GM19397 (cell line): ENCODE measurements at regions not wholly inside any gene's neighbourhood (a gene's known extent, or its start where the extent isn't known, plus 50 kb on each side); places are given as distances from the start of the nearest gene placed in this dataset.

Experiments used
- ATAC-seq: cut with Tn5 transposase; IDR thresholded peaks from one replicate; pipeline ENCODE4 v1.9.1; 2021; ENCODE audit warnings: mild to moderate bottlenecking, moderate library complexity; ENCODE audit not compliant: unreplicated experiment

DNA sequence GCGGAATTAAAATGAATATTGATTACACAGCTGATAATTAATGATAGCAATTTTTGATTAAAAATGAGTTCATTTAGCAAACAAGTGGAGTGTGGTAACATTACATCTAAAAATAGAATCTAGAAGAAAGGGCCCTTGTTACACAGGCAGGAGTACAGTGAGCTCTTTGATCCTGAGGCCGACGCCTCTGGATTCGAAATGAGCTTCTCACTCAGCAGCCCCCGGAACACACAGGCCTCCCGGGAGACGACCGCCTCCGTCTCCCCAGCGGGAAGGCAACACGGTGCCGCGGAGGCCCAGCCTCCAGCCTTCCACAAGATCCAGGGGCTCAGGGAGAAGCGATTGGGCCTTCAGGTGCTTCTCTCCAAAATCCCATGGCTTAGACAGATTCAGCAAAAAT, 379.1 kb downstream of the BRD1 start:
- no peak for ATAC-seq

DNA sequence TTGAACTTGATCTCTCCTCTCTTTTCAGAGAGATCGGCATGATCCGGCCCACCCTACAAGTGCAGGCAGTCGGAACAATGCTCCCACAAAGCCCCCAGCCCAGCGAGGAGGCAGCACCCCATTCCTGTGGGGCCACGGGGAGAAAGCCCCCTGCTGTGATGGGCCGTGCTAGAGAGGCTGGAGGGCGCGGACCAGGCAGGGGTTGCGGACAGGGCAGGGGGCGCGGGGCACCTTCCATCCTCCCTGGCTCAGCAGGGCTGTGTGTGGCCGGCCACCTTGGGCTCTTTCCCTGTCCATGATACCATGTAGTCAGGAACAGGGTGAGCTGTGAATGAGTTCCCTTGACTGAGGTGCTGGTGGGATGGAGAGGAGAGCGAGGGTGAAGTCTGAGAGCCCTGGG, 379.8 kb downstream of the BRD1 start:
- no peak for ATAC-seq

DNA sequence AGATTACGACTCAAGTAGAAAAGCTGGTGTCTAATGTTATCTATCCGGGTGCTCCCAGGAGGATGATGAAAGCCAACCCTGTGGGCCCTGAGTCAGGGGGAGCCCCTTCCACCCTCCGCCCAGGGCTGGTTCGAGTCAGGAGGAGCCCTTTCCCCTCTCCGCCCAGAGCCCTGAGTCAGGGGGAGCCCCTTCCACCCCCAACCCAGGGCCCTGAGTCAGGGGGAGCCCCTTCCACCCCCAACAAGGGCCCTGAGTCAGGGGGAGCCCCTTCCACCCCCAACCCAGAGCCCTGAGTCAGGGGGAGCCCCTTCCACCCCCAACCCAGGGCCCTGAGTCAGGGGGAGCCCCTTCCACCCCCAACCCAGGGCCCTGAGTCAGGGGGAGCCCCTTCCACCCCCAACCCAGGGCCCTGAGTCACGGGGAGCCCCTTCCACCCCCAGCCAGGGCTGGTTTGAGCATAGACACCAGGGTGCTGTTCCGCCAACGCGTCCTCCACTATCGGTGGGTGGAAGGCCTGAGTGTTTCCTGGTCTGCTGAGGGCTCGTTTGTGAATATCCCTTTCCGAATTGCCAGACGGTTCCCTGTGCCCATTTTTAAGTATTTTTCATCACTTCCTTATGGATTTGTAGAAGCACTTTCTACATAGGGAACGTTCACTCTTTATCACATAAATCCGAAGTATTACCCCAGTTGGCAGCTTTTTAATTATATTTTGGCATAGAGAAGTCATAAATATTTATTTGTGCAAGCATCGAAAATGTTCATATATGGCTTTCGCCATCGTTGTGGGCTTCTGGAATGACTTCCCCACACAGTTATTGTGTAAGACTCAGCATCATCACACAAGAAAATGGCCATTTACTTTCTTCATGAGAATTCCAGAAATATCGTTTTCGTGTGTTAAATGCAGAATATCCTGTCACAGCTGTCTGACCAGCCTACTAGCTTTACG, 380.6 kb downstream of the BRD1 start:
- ATAC-seq: no peak

DNA sequence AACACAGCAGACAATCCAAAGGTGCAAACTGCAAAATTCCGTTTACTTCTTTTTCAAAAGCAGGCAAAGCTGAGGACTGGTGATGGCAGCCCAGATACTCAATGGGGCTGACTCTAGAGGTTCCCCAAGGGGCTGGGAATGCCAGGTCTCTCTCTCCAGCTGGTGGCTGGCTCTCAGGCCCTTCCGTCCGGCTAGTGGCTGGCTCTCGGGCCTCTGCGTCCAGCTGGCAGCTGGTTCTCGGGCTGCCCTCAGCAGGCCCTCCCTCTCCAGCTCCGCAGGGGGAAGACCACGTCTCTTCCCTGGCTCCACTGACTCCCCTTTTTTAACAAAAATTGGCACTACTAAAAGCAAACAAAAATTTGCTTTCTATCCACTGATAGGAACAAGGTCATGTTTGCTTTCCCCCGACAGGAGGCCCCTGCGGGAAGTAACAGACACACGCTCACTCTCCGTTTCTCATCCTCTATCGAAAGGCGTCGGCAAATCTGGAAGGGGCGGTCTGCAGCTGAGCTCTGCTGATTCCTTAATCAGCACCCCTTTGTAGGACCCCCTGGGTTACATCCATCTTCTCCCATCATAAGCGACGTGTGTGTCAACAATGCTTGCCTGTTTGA, 381.4 kb downstream of the BRD1 start:
- no peak for ATAC-seq

DNA sequence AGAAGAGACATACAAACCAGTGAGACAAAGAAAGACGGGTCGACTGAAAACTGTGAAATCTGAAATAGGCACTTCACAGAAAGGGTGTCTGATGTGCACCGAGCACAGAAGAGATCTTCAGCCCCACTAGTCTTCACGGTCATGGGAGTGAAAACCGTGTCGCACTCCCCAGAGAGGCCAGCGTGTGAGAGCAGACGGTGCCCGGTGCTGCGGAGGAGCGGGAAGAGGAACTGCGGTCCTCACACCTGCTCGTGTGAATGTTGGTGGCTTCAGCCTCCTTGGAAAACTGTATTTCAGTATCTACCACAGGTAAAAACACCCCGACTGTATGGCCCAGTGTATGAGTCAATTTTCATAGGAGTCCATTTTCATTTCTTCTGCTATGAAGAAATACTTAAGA, 382.9 kb downstream of the BRD1 start:
- no peak for ATAC-seq

DNA sequence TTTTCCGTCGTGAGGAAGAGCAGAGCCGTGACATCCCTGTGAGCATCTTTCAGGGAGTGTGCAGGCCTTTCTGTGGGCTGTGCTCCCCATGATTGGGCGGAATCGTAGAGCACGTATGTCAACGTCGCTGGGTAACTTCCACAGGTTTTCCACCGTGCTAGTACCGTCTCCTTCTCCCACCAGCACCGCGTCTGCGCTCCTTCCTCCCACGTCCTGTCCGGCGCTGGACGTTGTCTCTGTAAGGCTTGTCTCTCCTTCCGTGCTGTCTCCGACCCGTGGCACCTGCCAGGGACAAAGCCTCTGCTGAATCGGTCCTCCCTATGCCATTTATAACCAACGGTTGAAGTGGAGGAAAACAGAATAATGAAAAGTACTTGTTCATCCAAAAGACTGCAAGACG, 386.7 kb downstream of the BRD1 start:
- no peak for ATAC-seq

DNA sequence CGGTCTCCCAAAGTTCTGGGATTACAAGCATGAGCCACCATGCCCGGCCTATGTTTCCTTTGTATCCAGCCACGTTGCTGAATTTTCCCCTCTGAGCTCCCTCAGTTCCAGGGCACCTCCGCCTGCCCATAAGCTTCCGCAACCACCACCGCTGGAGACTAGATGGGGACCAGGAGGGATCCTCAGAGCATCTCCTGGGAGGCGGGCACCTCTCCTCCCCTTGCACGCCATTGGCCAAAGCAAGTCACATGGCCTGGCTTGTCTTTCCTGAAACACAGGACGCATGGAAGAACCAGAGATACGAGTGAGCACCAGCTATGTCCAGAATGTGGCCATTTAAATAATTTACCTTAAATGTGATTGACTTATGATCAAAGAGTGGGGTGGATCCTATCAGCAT, 388.3 kb downstream of the BRD1 start:
- ATAC-seq: no peak

DNA sequence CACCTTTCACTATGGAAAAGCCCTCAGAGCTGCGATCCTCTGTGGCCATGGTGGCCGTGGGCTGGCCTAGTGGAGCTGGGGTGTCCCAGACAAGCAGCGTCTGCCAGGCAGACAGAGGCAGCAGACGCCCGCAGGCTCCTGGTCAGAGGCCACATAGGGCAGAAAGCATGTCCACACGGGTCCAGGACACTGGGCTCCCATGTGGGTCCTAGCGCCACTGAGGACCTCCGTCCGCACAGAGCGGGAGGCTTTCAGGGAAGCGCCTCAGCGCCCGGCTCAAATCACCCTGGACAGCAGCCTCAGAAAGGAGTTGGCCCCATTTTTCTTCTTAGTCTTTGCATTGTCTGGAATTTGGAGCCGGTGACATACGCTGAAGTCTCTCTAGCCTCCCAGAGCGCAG, 389.7 kb downstream of the BRD1 start:
- ATAC-seq: no peak

DNA sequence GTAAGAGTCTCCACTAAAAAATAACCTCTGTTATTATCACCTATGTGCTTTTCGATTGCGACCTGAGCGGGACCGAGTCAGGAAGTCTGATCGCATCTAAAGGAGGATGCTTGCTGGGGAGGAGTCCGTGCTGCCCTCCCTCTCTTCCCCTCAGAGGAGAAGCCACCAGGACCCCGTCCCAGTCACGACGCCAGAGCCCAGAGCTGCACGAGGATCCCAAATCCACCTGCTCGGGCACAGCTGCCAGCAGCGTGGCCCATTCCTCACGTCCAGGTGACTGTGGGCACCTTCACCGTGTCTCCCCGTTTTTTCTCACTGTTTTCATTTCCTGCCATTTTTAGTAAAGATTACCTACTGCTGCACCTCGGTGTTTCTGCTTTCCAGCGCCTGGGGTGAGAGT, 390.3 kb downstream of the BRD1 start:
- no peak for ATAC-seq

DNA sequence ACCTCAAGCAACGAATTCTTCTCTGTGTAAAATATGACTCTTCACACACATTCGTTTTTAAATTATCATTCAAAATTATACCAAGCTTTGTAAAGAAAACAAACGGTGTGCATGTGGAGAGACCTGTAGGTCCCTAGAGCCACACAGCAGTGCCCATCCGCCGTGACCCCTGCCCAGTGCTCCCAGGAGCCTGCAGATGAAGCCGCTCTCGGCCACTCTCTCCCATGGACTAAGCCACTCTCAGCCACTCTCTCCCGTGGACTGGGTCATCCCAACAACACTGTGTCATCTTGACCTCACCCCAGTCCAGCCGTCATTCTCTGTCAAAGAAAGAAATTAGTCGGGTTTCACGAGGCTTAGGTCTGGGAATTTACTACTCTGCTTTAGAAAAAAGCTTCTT, 391.6 kb downstream of the BRD1 start:
- ATAC-seq: no peak

DNA sequence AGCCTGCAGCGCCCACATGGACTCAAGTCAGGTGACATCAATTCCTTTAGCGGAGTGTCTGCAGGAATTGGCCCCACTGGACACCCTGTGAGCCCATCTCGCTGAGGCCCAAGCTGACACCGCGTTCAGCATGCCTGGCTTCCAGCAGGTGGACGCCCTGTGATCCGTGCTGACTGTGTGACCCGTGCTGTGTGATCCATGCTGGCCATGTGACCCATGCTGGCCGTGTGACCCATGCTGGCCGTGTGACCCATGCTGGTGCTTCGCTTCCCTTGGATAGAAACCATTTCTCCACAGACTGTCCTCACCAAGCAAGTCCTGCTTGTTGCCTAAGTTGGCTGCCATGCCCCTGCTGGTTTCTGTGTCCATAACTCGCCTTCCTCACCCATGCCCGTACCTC, 392.1 kb downstream of the BRD1 start:
- ATAC-seq: no peak

DNA sequence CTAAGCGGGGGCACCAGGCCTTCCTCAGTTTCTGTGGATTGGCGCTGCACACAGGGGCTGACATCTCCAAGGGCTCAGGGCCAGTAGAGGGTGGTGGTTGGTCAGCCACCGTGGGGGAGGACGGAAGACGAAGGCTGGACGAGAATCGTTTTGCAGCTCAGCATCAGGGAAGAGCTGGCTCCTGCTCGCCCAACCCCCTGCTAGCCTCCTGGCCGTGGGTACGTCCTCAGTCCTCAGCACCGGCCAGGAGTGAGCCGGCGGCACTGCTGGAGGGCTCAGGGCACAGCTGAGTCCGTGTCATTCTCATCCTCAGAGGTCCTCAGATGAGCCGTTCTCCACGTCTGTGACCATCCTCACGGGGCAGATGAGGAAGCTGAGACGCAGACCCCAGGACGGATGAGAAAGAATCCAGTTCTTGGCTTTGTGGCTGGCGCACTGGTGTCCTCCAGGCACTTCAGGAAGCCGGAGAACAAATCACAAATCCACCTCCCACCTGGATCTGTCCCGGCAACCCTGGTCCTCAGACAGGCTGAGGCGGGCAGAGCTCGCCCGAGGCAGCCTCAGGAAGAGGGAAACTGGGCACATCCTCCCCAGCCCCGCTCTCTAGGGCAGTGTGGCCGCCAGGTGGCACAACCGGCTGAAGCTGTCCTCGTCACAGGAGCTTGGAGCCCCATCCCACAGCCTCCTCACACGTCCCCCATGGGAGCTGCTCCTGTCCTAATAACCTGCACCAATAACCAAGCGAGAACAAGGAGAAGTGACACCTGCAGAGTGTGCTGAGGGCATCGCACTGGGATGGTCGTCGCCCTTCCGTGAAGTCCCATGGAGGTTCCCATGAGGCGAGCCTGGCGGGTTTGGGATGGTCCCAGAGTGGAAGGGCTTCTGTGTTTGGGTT, 393.7 kb downstream of the BRD1 start:
- no peak for ATAC-seq

DNA sequence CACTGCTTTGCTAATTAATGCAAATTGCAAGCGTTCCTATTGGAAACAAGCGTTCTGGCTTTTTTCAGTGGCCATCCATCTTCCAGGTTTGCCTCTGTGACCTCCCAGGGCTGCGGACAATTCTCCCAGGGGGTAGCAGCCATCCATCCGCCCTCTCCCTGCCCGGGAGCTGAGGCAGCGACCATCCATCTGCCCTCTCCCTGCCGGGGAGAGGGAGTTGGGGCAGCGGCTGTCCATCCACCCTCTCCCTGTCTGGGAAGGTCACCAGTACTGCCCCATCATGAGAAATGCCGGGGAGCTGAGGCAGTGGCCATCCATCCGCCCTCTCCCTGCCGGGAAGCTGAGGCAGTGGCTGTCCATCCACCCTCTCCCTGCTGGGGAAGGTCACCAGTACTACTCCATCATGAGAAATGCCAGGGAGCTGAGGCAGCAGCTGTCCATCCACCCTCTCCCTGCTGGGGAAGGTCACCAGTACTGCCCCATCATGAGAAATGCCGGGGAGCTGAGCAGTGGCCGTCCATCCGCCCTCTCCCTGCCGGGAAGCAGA, 394.7 kb downstream of the BRD1 start:
- ATAC-seq: no peak

DNA sequence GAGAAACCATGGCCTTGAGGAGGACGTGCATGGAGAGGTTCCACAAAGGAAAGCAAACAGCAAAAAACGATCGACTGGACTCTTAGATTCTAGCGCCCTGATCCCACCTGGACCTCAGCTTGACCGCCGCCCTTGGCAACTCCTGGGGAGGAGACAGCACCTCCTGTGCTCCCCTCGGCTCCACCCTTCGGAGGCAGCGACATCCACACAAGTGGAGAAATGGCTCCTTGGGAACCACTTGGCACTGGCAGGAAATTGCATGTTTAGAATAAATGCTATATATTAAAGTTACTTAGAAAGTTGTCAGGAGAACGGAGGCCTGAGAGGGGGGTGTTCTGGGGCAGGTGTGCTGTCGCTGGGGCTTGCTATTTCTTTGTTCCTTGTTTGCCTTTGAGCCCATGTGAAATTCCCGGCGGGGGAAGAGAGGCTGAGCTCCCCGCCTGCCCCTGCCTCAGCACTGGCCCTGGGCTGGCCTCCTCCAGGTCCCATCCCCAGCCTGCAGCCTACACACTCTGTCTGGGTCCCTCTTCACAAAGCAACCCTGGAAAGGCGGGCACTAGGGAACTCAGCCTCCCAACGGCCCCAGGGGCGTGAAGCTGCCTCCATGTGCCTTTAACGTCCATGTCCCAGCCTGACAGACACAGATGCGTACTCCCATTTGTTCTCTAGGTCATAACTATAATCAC, 395.3 kb downstream of the BRD1 start:
- ATAC-seq: no peak

DNA sequence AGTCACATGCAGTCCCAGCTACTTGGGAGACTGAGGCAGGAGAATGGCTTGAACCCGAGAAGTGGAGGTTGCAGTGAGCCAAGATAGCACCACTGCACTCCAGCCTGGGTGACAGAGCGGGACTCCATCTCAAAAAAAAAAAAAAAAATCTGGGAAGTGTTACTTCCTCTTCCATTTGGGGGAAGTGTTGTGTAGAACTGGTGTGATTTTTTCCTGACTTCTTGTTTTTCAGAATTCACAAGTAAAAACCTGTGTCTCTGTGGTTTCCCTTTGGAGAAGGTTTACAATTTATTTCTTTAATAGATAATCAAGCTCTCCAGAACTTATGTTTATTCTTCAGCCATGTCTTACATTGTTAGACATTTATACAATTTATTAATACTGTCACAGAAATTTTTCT, 396.1 kb downstream of the BRD1 start:
- no peak for ATAC-seq

DNA sequence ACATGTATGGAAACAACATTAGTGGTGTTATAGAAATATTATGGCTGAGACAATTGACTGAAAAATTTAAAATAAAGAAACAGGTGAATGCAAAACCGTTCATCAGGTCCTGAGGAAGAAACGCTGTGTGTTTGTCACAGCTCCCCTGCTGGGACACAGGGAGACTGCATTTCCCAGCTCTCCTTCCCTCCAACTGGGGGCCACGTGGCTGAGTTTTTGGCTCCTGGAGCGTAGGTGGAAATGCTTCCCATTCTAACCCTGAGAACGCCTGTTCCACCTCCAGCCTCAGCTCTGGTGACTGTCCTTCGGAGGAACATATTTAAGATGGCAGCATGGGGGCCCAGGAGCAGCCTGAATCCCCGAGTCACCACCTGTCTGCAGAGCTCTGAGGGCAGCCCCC, 398.6 kb downstream of the BRD1 start:
- ATAC-seq: no peak

DNA sequence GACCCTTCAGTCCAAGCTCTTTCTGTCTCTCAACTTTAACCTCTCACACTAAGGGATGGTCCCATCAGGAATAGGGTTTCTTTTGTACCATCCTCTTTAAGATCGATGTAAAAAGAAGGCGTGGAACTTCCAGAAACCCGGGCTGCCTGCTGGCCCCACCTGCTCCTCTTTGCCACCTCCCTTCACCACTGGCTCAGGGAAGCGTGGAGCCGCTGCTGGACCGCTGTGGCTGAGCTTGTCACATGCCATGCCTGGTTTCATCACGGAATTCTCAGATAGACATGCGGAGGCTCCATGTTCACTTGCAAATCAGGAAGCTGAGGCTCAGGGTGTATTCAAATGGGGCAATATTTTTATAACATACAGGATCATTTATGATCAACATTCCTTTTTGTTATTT, 399.7 kb downstream of the BRD1 start:
- ATAC-seq: no peak

DNA sequence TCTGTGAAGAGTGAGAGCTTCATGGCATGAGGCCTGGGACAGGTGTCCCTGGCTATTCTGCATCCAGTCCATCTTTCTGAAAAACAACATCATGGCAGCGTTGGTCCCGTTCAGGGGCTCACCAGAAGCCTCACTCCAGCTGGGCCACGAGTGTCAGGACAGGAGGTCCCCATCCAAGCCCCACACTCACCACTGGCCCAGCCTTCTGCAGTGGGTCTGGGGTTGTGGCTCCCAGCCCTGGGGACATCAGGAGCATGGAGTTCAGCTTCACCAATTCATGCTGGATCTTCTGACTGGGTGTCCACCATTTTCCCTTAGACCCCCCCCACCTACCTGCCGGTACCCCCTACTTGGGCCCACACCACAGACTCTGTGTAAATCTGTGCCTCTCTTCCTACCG, 400.3 kb downstream of the BRD1 start:
- no peak for ATAC-seq

DNA sequence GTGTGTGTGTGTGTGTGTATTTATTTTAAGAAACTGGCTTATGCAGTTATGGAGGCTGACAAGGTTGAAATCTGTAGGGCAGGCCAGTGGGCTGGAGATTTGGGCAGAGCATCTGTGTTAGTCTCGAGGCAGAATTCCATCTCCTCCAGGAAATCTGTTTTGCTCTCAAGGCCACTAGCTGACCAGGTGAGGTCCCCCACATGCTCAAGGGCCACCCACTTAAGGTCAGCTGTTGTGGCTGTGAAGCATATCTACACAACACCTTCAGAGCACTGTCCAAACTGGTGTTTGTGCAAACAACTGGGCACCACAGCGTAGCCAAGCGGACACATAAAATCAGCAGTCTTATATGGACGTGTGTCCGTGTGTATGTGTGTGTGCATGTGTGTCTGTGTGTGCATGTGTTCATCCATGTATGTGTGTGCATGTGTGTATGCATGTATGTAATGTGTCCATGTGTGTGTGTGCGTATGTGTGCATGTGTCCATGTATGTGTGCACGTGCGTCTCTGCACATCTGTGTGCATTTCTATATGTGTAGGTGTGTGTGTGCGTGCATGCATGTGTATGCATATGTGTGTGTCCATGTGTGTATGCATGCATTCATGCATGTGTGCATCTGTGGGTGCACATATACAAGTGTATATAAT, 400.9 kb downstream of the BRD1 start:
- no peak for ATAC-seq

DNA sequence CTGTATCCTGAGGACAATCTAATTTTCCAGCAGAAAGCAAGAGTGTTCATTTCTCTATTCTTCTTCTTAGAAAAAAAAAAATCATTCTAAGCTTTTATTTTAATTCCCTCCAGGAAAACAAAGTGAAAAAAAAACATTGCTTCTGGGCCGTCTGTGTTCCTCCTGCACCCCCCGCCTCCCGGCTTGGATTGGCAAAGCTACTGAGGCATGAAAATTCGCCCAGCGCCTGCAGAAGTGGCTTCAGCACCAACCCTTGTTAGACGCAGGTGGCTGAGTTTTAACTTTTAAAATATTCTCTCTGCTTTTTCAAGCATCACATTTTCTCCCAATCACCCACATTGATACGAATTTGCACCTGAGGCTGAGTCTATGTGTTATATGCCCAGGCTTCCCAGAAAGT, 401.6 kb downstream of the BRD1 start:
- ATAC-seq: no peak
